Hepatocyte (in vitro differentiated cells): ENCODE measurements at regions not wholly inside any gene's neighbourhood (a gene's known extent, or its start where the extent isn't known, plus 50 kb on each side); places are given as distances from the start of the nearest gene placed in this dataset.

Source experiments
- CTCF ChIP-seq: fragments of 200-600 bp; sonication (generic); IDR thresholded peaks from 2 replicates; pipeline ENCODE4 v1.5.1; 2016; ENCODE audit warnings: antibody characterized with exemption, mild to moderate bottlenecking; ENCODE audit not compliant: poor library complexity
- EZH2phosphoT487 ChIP-seq: fragments of 200-600 bp; sonication (generic); IDR thresholded peaks from one replicate; pipeline ENCODE4 v1.6.1; 2018; ENCODE audit warnings: antibody characterized with exemption, mild to moderate bottlenecking, low read depth, moderate library complexity; ENCODE audit not compliant: unreplicated experiment, severe bottlenecking

- TF ChIP-seq CTCF (no peak), EZH2phosphoT487 (no peak)
Observed at GRCh38 chr16:80046261-80046660, 445.7 kb upstream of the MAF start.
